ENCODE measurements at regions not wholly inside any gene's neighbourhood (a gene's known extent, or its start where the extent isn't known, plus 50 kb on each side); places are given as distances from the start of the nearest gene placed in this dataset.

DNA sequence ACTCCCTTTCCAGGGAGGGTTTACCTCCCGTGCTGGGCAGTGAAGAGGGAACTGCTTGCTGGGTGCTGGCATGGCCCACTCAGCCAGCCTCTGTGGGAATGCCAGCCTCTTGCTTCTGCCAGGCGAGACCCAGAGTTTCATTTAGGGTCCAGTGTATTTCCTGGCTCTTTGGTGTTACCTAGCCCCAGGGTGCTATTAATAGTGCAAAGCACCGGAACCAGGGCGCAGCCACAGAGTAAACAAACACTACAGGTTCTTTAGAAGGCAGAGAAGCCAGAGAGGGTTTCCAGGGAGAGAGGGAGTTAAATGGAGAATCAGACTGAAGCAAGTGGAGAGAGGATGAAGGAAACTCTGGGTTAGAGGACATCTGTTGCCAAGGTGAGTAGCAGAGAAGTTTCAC is 74.9 kb upstream of the SPATA13 start:
- DNase-seq, result no peak

DNA sequence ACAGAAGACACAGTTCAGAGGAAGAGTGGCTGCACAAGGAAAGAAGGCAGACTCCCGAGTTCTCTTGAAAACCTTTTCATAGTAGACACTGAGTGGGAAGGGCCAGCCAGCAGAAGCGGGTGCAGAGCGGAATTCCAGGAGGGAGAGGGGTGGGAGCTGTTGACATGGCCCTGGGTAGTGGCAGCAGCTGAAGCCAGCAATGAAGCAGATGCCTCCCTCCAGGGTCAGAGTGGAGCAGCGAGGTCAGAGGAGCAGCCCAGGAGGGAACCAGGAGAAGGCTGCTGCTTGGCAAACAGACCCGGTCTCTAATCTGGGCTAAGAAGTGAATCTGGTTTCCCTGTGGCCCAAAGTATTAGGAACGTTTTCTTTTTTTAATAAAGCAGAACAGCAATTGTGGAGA is 73.9 kb upstream of the SPATA13 start:
- DNase-seq, result no peak

- no peak for DNase-seq
Measured at GRCh38 chr13:24087605-24088225, 72.8 kb upstream of the SPATA13 start.

DNA sequence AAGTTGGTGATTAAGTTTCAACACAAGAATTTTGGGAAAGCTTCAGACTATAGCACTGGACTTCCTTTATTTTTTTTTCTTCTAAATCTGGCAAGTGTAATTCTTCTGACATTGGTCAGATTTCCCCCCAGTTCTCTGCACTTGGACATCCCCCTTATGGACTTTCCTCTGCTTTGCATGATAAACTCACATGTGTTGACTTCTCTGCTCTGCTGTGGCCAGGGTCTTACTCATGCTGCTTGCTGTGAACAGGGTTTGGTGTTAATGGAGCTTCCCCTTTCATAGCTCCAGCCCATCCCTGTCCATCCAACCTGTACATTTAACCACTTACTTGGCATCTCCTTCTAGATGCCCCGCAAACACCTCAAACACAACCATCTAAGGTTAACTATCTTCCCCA is 70.5 kb upstream of the SPATA13 start:
- DNase-seq, result no peak

DNA sequence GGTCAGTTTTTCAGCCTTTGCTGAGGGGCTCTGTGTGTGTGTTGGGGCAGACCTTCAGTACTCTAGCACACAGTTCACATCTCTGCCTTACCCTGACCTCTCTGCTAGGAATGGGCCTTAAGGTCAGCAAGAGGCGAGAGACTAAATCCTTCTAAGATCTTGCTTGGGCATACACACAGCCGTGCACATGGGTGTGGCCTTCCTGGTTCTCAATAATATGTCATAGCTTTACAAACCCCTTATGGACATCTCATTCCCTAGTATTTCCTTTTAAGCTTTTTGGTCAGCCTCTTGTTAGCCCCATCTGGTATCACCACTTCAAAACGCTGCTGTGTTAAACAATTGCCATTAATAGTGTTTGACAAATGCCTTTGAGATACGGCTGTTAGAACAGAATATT is 69.4 kb upstream of the SPATA13 start:
- no peak for DNase-seq

DNA sequence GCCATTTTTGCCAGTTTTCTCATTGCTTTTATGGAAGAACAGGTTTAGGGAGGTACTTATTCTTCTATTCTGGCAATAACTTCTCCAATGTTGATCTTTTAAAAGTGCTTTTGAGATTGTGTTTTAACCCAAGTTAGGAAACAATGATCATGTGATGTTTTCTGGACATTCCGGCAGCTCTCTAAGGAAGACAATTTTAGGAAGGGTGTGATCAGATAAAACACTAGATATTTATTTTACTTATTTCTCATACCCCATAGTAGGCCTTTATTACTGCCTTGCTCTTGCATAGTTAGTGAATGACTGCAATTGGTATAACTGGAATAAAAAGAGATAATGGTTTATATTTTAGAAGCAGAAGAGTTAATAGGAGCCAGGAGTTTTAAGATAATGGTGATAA is 68.4 kb upstream of the SPATA13 start:
- DNase-seq, result no peak

- no peak for DNase-seq
Measured at GRCh38 chr13:24093047-24093446, 67.5 kb upstream of the SPATA13 start.

DNA sequence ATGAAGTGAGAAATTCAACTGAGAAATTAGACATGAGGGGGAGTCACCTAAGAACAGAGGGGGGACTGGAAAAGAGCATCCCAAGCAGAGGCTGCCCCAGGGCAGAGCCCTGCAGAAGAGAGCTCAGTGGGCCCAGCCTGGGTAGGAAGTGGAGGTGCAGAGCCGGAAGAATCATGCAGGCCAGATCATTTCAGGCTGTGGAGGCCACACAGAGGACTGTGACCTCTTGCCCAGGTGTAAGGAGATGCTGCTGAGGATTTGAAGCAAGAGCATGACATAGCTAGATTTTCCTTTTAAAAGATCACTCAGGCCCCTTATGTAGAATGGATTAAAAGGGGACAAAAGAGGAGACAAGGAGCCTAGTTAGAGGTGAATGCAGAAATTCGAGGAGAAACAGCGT is 63.9 kb upstream of the SPATA13 start:
- no peak for DNase-seq

GRCh38 chr13:24097064-24097463 is 63.5 kb upstream of the SPATA13 start:
- no peak for DNase-seq

DNA sequence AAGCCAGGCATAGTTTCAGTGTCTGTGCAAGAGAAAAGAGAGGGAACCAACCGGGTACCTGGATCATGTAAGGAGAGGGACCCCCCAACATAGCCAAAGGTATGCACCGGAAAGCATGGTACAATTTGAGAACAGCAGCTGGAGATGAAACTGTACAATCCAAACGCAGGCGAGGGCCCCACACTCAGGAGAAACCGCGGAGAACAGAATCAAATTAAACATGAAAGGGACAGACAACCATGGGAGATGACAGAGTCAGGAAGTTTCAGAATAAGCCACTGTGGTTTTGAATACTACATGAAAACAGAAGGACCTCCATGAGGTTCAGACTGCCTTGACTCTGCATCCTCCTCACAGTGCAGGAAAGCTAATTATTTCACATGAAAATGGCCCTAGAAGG is 62.9 kb upstream of the SPATA13 start:
- DNase-seq, result no peak

- DNase-seq, result no peak
Measured at GRCh38 chr13:24099490-24099889, 61.0 kb upstream of the SPATA13 start.

DNA sequence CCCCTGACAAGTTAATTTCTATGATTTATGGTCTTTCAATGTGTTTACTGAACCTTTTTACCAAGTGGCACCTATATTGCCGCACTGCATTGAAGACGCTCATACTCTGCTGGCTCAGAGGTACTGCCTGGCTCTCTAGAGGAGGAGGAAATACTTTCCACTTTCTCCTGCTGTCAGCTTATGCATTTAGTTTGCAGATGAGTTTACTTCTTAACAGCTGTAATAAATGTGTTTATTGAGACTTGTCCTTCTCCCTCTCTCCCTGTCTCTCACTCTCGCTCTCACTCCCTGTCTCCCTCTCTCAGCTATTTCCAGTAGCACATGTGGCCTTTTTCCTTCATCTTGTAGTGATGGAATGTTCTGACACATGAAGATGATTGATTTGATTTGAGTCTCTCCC is 60.3 kb upstream of the SPATA13 start:
- no peak for DNase-seq

DNA sequence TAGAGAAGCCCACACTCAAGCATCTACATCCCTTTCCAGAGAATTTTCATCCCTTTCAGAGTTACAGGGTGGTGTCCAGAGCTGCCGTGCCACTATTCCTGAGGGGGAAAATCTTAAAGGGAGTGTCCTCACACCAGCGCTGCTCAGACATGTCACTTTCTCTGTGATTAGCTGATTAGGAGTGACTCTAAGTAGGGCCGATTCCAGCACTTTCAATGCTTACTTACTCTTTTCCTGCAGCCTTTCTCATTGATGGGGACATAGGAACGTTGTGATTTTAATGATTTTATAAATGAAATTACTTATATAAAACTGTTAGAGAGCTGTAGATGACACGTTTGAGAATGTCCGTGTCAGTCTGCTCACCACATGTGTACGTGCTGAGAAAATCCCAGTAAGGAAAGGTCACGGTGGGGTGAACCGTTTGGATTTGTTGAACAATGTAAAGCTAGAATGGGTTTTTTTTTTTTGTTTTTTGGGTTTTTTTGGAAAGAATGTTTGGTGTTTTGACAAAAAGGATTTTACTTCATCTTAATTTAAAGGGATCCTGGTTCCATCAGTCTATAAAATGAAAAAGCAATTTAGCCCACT is 56.6 kb upstream of the SPATA13 start:
- DNase-seq, result no peak

DNA sequence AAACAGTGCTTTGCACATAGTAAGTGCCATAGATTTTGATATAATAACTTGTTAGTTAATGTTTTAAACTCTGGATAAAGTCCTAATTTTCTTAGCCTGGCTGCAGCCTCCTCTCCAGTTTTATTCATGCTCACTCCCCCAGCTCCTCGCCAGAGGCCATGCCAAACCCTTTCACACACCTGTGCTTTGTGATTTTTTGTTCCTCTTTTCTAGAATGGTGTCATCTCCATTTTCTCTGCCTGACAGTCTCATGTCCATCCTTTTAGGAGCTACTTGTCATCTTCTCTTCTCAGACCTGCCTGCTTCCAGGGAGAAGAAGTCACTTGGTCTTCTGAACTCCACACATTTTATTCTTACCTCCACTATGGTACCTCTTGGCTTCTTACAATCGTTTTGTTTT is 55.8 kb upstream of the SPATA13 start:
- DNase-seq, result no peak

DNA sequence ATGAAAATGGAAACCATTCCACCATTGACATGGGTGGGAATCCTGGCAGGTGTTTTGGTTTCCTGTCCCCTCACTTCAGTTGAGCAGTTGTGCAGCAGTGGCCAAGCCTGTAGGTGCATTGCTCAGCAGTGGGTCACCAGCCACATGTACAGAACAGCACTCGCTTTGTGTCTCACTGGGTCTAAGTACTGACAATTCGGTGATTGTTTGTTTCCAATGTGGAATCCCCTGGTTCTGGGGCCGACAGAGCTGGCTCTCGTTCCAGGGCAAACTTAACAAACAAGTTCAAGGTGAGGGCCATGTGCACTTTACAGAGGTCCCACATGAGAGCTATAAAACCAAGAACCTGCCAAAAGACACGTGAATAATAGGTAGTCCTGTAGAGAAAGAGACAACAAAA is 54.1 kb upstream of the SPATA13 start:
- DNase-seq, result no peak

DNA sequence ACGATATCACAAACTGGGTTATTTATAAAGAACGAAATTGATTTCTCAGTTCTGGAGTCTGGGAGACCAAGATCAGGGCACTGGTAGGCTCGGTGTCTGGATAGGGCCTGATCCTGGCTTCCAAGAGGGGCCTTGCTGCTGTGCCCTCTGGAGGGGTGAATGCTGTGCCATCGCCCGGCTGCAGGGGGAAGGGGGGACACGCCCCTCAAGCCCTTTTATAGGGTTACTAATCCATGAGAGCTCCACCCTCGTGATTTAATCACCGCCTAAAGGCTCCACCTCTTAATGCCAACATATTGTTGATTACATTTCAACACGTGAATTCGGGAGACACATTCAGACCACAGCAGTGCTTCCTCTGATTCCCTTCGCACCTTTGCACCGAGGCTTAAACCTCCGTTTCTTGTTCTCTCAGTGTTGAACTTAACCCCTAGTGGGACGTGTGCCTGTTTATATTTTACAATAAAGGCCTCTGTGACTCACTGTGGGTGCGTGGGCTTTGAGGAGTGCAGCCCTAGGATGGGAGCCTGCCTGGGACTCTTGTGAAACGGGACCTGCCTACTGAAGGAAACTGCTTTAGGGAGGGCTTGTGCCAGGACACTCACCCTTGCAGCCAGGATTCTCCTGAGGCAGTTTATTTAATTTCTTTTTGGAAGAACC is 52.4 kb upstream of the SPATA13 start:
- no peak for DNase-seq

DNA sequence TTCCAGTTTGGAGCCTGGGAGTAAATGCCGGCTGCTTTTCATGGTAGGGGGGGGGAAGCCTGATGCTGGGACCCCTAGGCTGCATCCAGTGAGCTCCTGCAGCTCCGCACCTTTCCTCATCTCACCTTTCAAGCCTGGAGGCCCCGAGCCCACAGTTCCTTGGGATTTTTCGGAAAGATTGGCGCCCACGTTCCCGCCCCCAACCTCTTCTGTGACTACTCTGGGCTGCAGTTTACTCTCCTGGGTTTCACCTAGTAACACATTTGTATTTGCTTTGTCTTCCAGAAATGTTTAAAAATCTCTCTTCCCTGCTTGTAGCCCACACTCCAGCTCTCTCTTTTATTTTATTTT is 51.9 kb upstream of the SPATA13 start:
- no peak for DNase-seq

DNA sequence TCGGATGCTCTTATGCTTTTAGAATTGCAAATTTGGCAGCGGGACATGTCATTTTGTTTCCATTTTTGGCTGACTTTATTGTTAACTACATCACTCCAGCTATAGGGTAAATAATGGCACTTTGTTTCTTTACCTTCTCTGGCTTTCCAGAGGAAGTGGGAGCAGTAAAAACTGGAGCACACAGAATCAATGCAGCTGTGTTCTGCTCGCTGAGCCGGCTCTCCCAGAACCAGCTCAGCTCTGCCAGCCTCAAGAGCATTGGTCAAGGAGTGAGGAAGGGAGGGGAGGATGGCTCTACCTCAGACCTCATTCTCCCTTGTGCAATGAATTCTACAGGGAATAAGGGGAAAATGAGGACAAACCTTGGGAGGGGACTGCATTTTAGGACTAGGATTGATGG is 50.5 kb upstream of the SPATA13 start:
- DNase-seq, result no peak

Measured in NCI-H524 treated with DMSO at 0.1 percent for 48 hours (cell line).